GM12801 (cell line): ENCODE measurements at regions not wholly inside any gene's neighbourhood (a gene's known extent, or its start where the extent isn't known, plus 50 kb on each side); places are given as distances from the start of the nearest gene placed in this dataset.

Experiments used
- CTCF ChIP-seq: IDR thresholded peaks from one replicate; pipeline ENCODE4 v1.5.1; 2011; ENCODE audit warnings: control low read depth; ENCODE audit not compliant: insufficient read length; ENCODE audit errors: extremely low read depth

- no peak for TF ChIP-seq CTCF
Measured at GRCh38 chr3:87128006-87128405, 99.1 kb upstream of the CHMP2B start.

DNA sequence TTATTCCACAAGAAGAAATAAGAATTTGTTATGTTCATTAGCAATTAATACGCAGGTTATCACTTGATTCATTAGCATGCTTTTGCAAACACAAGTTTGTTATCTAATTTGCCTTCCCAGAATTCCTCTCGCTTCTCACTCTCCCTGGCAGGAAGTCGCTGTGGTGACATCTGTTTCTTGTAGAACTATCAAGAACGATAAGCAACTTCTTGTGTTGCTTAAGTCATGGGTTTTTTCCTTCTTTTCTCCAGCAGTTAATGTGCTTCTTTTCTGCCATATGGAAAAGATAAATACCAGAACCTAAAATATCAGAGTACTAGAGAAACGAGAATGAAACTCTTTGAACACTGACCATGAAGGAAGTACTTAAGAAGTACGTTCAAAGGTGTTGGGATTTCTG, 99.8 kb upstream of the CHMP2B start:
- no peak for TF ChIP-seq CTCF

GRCh38 chr3:87126321-87126720, 100.8 kb upstream of the CHMP2B start:
- TF ChIP-seq CTCF, result no peak

GRCh38 chr3:87125116-87125515, 102.0 kb upstream of the CHMP2B start:
- TF ChIP-seq CTCF, result no peak

DNA sequence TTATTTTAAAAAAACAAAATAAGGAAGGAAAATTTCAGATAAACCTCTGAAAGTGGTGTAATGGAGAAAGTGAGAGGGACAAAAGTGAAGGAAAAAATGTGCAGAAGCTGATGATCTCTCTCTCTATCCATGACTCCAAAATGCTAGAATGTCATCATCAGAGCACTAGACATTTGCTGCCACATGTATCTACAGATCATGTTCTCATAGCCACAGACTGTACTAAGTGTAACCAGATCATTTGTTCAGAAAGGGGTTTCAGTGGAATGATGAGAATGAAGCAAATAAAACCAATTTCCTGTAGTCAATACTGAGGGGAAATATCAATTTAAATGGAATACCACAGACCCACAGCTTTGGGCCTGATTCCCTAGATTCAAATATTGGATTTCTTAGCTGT, 104.3 kb upstream of the CHMP2B start:
- TF ChIP-seq CTCF, result no peak

GRCh38 chr3:87121856-87122255, 105.3 kb upstream of the CHMP2B start:
- no peak for TF ChIP-seq CTCF

GRCh38 chr3:87120881-87121280, 106.2 kb upstream of the CHMP2B start:
- TF ChIP-seq CTCF, result no peak

GRCh38 chr3:87120236-87120635, 106.9 kb upstream of the CHMP2B start:
- TF ChIP-seq CTCF, result no peak
